Panc1 (cell line): ENCODE measurements at regions not wholly inside any gene's neighbourhood (a gene's known extent, or its start where the extent isn't known, plus 50 kb on each side); places are given as distances from the start of the nearest gene placed in this dataset.
A peak's percentile ranks its signal among the peaks of the same experiment; 100 is the strongest.

Source experiments
- ATAC-seq: fragments of 200-7000 bp; cut with Tn5 transposase; 2 replicates; pipeline ENCODE4 v1.9.1; 2020; ENCODE audit warnings: mild to moderate bottlenecking, moderate library complexity
- BruUV-seq: library from RNA; stranded (reverse); fragments of 400-500 nt; replicated peaks from 2 replicates; lab custom pipeline; 2021; lab: Mats Ljungman, UMichigan
- CTCF ChIA-PET: fragments of 300-600 bp; sonication (Branson Sonifier 250); formaldehyde crosslinking; loops from one replicate; lab custom pipeline; 2022; ENCODE audit warnings: antibody characterized with exemption; lab: Charles Lee
- POLR2A ChIA-PET: fragments of 300-600 bp; sonication (Branson Sonifier 250); formaldehyde crosslinking; loops from one replicate; lab custom pipeline; 2022; ENCODE audit warnings: antibody characterized with exemption; lab: Charles Lee
- DNase-seq: peaks from one replicate; pipeline ENCODE4 v3.0.0-alpha.2; 2010; ENCODE audit warnings: low read depth, low spot score
- H3K27ac ChIP-seq: 2 replicates; pipeline ENCODE4 v1.5.1; 2011; ENCODE audit warnings: mild to moderate bottlenecking, low read length, inconsistent platforms
- H3K27me3 ChIP-seq: fragments of 200-500 bp; sonication (Bioruptor generic); 2 replicates; pipeline ENCODE4 v1.6.0; 2014; ENCODE audit warnings: low read length, inconsistent platforms; ENCODE audit not compliant: control insufficient read depth, insufficient read depth
- H3K36me3 ChIP-seq: fragments of 200-500 bp; sonication (Bioruptor generic); 2 replicates; pipeline ENCODE4 v1.5.1; 2014; ENCODE audit warnings: inconsistent platforms, mild to moderate bottlenecking, low read length, moderate library complexity; ENCODE audit not compliant: control insufficient read depth, insufficient read depth
- H3K4me1 ChIP-seq: 2 replicates; pipeline ENCODE4 v1.5.1; 2011; ENCODE audit warnings: inconsistent platforms, mild to moderate bottlenecking, low read length, moderate library complexity; ENCODE audit not compliant: control insufficient read depth, insufficient read depth
- H3K4me3 ChIP-seq, 2 experiments: 2 replicates each; pipeline ENCODE4 v1.5.1; 2011 to 2012; ENCODE audit warnings: low read depth in 2 of 2, low read length in 2 of 2, mild to moderate bottlenecking in 2 of 2, inconsistent platforms in 1 of 2, moderate library complexity in 1 of 2
- H3K9me3 ChIP-seq: fragments of 200-500 bp; sonication (Bioruptor generic); 2 replicates; pipeline ENCODE4 v1.5.1; 2014; ENCODE audit warnings: low read depth, mild to moderate bottlenecking, inconsistent platforms, low read length, moderate library complexity; ENCODE audit not compliant: control insufficient read depth, insufficient read depth
- POLR2AphosphoS5 ChIP-seq: IDR thresholded peaks from 2 replicates; pipeline ENCODE4 v1.6.1; 2012; ENCODE audit warnings: mild to moderate bottlenecking, low read depth, low read length, moderate library complexity
- SIN3A ChIP-seq: IDR thresholded peaks from 2 replicates; pipeline ENCODE4 v1.6.1; 2012; ENCODE audit warnings: low read depth, mild to moderate bottlenecking, low read length, moderate library complexity, borderline replicate concordance; ENCODE audit not compliant: insufficient read depth
- TCF7L2 ChIP-seq: IDR thresholded peaks from 2 replicates; pipeline ENCODE4 v1.6.1; 2011; ENCODE audit warnings: mild to moderate bottlenecking, low read depth, low read length, inconsistent platforms
- in situ Hi-C: cut with HindIII; loops from 2 replicates; pipeline ENCODE4 v1.10.0; 2016; ENCODE audit warnings: low sequenced_read_pairs, low pct_unique_long_range_greater_than_20kb
- intact Hi-C: fragments of 100-400 bp; cut with micrococcal nuclease; formaldehyde crosslinking; loops from one replicate; pipeline ENCODE4 v1.10.0; 2022; ENCODE audit not compliant: unreplicated experiment
- TF ChIP-seq, protein P1 (sequence below), 2 experiments: IDR thresholded peaks; 2 replicates each; pipeline ENCODE4 v1.6.1; 2011 to 2012; ENCODE audit warnings: low read depth in 2 of 2, control low read depth in 1 of 2, low read length in 1 of 2, mild to moderate bottlenecking in 1 of 2, moderate library complexity in 1 of 2; ENCODE audit not compliant: insufficient read depth in 1 of 2
- TF ChIP-seq, protein P2 (sequence below): fragments of 450-650 bp; IDR thresholded peaks from 2 replicates; pipeline ENCODE4 v1.5.1; 2017; ENCODE audit warnings: mild to moderate bottlenecking

DNA sequence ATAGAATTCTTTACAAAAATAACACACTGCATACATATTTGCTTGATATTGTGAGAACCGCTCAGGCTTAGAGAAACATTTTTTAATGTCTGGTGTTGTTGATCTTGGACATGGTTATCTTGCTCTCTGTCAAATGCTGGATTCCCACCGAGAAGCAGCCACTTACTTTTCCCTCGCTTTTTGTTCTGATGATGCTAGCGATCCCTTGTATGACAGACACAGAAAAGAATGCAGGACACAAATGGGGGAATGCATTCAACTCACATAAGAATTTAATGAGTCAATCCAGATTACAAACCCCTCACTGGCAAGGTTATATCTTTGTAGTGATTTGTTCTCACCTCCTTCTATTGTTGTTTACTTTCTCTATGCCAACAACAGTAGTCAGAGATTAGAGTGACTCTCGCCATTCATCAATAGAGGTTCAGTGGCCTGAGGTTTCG, 76.8 kb upstream of the AKT3 start:
- BruUV-seq: no TSS peak
- ChIA-PET POLR2A (no interaction called here), CTCF (no interaction called here)
- Histone ChIP-seq H3K36me3 (no peaks in the 10 kb centered on the region), H3K27me3 (no peaks in the 10 kb centered on the region), H3K9me3 (no peaks in the 10 kb centered on the region), H3K27ac (no peak overlapping the region), H3K4me3 (no peak overlapping the region), H3K4me1 (no peaks in the 10 kb centered on the region)
- no peak for TF ChIP-seq SIN3A
- TF ChIP-seq, protein P1, sequence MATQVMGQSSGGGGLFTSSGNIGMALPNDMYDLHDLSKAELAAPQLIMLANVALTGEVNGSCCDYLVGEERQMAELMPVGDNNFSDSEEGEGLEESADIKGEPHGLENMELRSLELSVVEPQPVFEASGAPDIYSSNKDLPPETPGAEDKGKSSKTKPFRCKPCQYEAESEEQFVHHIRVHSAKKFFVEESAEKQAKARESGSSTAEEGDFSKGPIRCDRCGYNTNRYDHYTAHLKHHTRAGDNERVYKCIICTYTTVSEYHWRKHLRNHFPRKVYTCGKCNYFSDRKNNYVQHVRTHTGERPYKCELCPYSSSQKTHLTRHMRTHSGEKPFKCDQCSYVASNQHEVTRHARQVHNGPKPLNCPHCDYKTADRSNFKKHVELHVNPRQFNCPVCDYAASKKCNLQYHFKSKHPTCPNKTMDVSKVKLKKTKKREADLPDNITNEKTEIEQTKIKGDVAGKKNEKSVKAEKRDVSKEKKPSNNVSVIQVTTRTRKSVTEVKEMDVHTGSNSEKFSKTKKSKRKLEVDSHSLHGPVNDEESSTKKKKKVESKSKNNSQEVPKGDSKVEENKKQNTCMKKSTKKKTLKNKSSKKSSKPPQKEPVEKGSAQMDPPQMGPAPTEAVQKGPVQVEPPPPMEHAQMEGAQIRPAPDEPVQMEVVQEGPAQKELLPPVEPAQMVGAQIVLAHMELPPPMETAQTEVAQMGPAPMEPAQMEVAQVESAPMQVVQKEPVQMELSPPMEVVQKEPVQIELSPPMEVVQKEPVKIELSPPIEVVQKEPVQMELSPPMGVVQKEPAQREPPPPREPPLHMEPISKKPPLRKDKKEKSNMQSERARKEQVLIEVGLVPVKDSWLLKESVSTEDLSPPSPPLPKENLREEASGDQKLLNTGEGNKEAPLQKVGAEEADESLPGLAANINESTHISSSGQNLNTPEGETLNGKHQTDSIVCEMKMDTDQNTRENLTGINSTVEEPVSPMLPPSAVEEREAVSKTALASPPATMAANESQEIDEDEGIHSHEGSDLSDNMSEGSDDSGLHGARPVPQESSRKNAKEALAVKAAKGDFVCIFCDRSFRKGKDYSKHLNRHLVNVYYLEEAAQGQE (IDR thresholded peaks at IDR 0.05; ENCODE audit: insufficient read depth in 1 of 2, low read depth in 2 of 2, low read length in 1 of 2): no peak
- TF ChIP-seq TCF7L2: no peak
- no peak for TF ChIP-seq POLR2AphosphoS5
- TF ChIP-seq, protein P2, sequence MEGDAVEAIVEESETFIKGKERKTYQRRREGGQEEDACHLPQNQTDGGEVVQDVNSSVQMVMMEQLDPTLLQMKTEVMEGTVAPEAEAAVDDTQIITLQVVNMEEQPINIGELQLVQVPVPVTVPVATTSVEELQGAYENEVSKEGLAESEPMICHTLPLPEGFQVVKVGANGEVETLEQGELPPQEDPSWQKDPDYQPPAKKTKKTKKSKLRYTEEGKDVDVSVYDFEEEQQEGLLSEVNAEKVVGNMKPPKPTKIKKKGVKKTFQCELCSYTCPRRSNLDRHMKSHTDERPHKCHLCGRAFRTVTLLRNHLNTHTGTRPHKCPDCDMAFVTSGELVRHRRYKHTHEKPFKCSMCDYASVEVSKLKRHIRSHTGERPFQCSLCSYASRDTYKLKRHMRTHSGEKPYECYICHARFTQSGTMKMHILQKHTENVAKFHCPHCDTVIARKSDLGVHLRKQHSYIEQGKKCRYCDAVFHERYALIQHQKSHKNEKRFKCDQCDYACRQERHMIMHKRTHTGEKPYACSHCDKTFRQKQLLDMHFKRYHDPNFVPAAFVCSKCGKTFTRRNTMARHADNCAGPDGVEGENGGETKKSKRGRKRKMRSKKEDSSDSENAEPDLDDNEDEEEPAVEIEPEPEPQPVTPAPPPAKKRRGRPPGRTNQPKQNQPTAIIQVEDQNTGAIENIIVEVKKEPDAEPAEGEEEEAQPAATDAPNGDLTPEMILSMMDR: no peak
- ATAC-seq: peak; percentile 80
- DNase-seq: peak; percentile 7
- intact Hi-C loops: no loop called here
- in situ Hi-C loops: no loop called here

DNA sequence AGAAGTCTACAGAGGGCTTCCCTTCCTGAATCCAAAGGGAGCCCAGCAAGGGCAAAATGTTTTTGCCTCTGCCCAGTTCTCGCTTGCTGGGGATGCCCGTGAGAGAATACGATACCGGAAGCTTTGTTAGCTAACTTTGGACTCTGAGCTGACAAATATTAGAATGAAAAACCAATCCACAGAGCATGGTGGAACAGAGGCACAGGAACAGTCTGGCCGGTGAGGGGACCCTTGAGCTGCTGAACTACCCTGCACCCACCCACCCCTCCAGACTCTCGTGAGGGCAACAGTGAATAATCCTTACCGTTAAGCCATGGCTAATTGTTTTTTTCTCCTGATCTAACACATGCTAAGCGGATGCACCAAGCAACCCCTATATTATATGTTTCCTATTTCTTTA, 76.3 kb upstream of the AKT3 start:
- ChIA-PET POLR2A (no interaction called here), CTCF (no interaction called here)
- DNase-seq (no peak), ATAC-seq (no peak)
- Histone ChIP-seq H3K27me3 (no peaks in the 10 kb centered on the region), H3K9me3 (no peaks in the 10 kb centered on the region), H3K36me3 (no peaks in the 10 kb centered on the region), H3K27ac (no peak overlapping the region), H3K4me1 (no peaks in the 10 kb centered on the region), H3K4me3 (no peak overlapping the region)
- in situ Hi-C loops (no loop called here), intact Hi-C loops (no loop called here)
- no TSS peak for BruUV-seq
- TF ChIP-seq, protein P2: no peak
- TF ChIP-seq, protein P1 (IDR thresholded peaks at IDR 0.05; ENCODE audit: insufficient read depth in 1 of 2, low read depth in 2 of 2, low read length in 1 of 2): no peak
- TF ChIP-seq SIN3A (no peak), POLR2AphosphoS5 (no peak), TCF7L2 (no peak)
